ENCODE measurements at regions not wholly inside any gene's neighbourhood (a gene's known extent, or its start where the extent isn't known, plus 50 kb on each side); places are given as distances from the start of the nearest gene placed in this dataset.

DNA sequence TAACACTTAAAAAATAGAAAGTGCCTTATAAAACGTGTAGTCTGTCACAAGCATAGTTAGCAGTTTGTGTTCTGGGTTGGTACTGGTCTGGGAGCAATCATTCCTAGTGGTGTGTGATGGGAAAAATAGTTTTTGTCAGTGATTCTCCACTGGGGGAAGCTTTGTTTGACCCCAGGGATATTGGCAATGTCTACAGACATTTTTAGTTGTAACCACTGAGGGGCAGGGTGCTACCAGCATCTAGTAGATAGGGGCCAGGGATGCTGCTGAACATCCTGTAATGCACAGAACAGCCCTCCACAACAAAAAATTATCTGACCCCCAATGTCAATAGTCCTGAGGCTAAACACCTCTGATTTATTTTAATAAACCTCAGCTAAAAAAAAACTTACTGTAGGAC lies 51.6 kb upstream of the CREB5 start:
- H3K79me2 ChIP-seq (ENCODE audit: control insufficient read depth, insufficient read depth, low read length), result no peaks in the 10 kb centered on the region
- FAIRE-seq, result no peak
- H4K20me1 ChIP-seq (replicated peaks; ENCODE audit: control insufficient read depth, insufficient read depth, low read length), result no peaks in the 10 kb centered on the region
- CTCF ChIA-PET (ENCODE audit: low intra/inter-chr PET ratio), result no interaction called here
- peaks cover 0 to 4% of the 10 kb centered on the region in 2 experiments; a peak in 1 of 5 replicates for H3K27me3 ChIP-seq (ENCODE audit: control insufficient read depth in 2 of 2, insufficient read depth in 2 of 2, low read length in 2 of 2)
- no peaks in the 10 kb centered on the region for H3K4me1 ChIP-seq (replicated peaks in 1 of 2; ENCODE audit: control insufficient read depth in 2 of 2, insufficient read depth in 2 of 2, low read length in 2 of 2)
- no peak overlapping the region for H3K27ac ChIP-seq (ENCODE audit: extremely low read depth, low read depth, low read length)
- H3K9me3 ChIP-seq (replicated peaks; ENCODE audit: control insufficient read depth, insufficient read depth, low read depth, low read length), result no peaks in the 10 kb centered on the region
- H3K9me1 ChIP-seq (ENCODE audit: control insufficient read depth, insufficient read depth, low read length), result no peaks in the 10 kb centered on the region
- H2AFZ ChIP-seq (ENCODE audit: low read depth, low read length), result no peak overlapping the region
- in situ Hi-C loops (cut with MboI), result no loop called here
- no peak overlapping the region for H3K9ac ChIP-seq (ENCODE audit: insufficient read depth in 1 of 2, low read depth in 2 of 2, low read length in 2 of 2)
- ATAC-seq, result no peak
- no peak for DNase-seq (ENCODE audit: extremely low read depth in 1 of 4, low spot score in 3 of 4)
- H3K4me2 ChIP-seq (ENCODE audit: insufficient read depth, low read length), result no peak overlapping the region
- H3K4me3 ChIP-seq, result no peak overlapping the region
- POLR2A ChIA-PET, result no interaction called here
- TF ChIP-seq RAD21 (CRISPR knock-in tag; conservative IDR thresholded peaks at IDR 0.05 in 1 of 2, IDR thresholded peaks at IDR 0.05 in 1 of 2) (no peak), TCFL5 (CRISPR knock-in tag; conservative IDR thresholded peaks at IDR 0.05) (no peak), ZNF609 (CRISPR knock-in tag; IDR thresholded peaks at IDR 0.05; ENCODE audit: borderline replicate concordance) (no peak), CTCF (IDR thresholded peaks at IDR 0.05 in 2 of 3, conservative IDR thresholded peaks at IDR 0.05 in 1 of 3; ENCODE audit: insufficient read depth in 2 of 3, low read depth in 1 of 3, low read length in 3 of 3) (peak in 2 of 3 experiments; percentile 15 to 20; a peak in 2 of 6 replicates)
- BruUV-seq (replicated peaks), result no TSS peak
- intact Hi-C loops (cut with micrococcal nuclease), result no loop called here
- H3K36me3 ChIP-seq (ENCODE audit: control insufficient read depth, insufficient read depth, low read length), result no peaks in the 10 kb centered on the region
- WGBS (ENCODE audit: insufficient coverage, low coverage, missing lambda C conversion rate), result 0% methylated on average over 1 of the region's 1 CpG
